ENCODE measurements at regions not wholly inside any gene's neighbourhood (a gene's known extent, or its start where the extent isn't known, plus 50 kb on each side); places are given as distances from the start of the nearest gene placed in this dataset.

- TF ChIP-seq CTCF (IDR thresholded peaks at IDR 0.05; ENCODE audit: poor library complexity), result no peak
- no peak for TF ChIP-seq EZH2phosphoT487 (IDR thresholded peaks at IDR 0.05; ENCODE audit: low read depth, severe bottlenecking, unreplicated experiment)
Observed at GRCh38 chrX:27307546-27307945, 155.6 kb downstream of the PPP4R3C start.
